ENCODE measurements at regions not wholly inside any gene's neighbourhood (a gene's known extent, or its start where the extent isn't known, plus 50 kb on each side); places are given as distances from the start of the nearest gene placed in this dataset.
"Not testable (repeated sequence)": the region's sequence is repeated elsewhere in the genome, so short reads cannot be mapped to it uniquely, and the experiment has no call there.

GRCh38 chr2:241985161-241985985 lies 115.8 kb downstream of the RTP5 start:
- not testable (repeated sequence) for H3K9me3 ChIP-seq (ENCODE audit: control insufficient read depth, insufficient read depth, low read length); H3K36me3 ChIP-seq (ENCODE audit: control insufficient read depth, insufficient read depth, low read length); H3K9ac ChIP-seq (ENCODE audit: low read depth, low read length); H3K4me3 ChIP-seq (ENCODE audit: low read depth, low read length); H3K27ac ChIP-seq (ENCODE audit: low read depth, low read length); H3K4me1 ChIP-seq (ENCODE audit: control insufficient read depth, insufficient read depth, low read length); H3K27me3 ChIP-seq (ENCODE audit: control insufficient read depth, insufficient read depth, low read length)

- H3K9ac ChIP-seq (ENCODE audit: low read depth, low read length) = no peak overlapping the region
- no peak overlapping the region for H3K4me3 ChIP-seq (ENCODE audit: low read depth, low read length)
- H3K4me1 ChIP-seq (ENCODE audit: control insufficient read depth, insufficient read depth, low read length) = no peaks in the 10 kb centered on the region
- no peaks in the 10 kb centered on the region for H3K36me3 ChIP-seq (ENCODE audit: control insufficient read depth, insufficient read depth, low read length)
- no peak overlapping the region for H3K27ac ChIP-seq (ENCODE audit: low read depth, low read length)
- peaks cover 3% of the 10 kb centered on the region; the same call in 1 of the 2 replicates for H3K9me3 ChIP-seq (ENCODE audit: control insufficient read depth, insufficient read depth, low read length)
- no peaks in the 10 kb centered on the region for H3K27me3 ChIP-seq (ENCODE audit: control insufficient read depth, insufficient read depth, low read length)
These were observed 116.4 kb downstream of the RTP5 start for GRCh38 chr2:241985986-241986329.

GRCh38 chr2:241986836-241987641 lies 117.5 kb downstream of the RTP5 start:
- Histone ChIP-seq H3K9ac (ENCODE audit: low read depth, low read length) (no peak overlapping the region), H3K4me3 (ENCODE audit: low read depth, low read length) (no peak overlapping the region), H3K36me3 (ENCODE audit: control insufficient read depth, insufficient read depth, low read length) (no peaks in the 10 kb centered on the region), H3K9me3 (ENCODE audit: control insufficient read depth, insufficient read depth, low read length) (peaks cover 3% of the 10 kb centered on the region; the same call in 1 of the 2 replicates), H3K4me1 (ENCODE audit: control insufficient read depth, insufficient read depth, low read length) (no peaks in the 10 kb centered on the region), H3K27ac (ENCODE audit: low read depth, low read length) (no peak overlapping the region), H3K27me3 (ENCODE audit: control insufficient read depth, insufficient read depth, low read length) (no peaks in the 10 kb centered on the region)

- H3K4me3 ChIP-seq (ENCODE audit: low read depth, low read length) = no peak overlapping the region
- no peaks in the 10 kb centered on the region for H3K4me1 ChIP-seq (ENCODE audit: control insufficient read depth, insufficient read depth, low read length)
- H3K27me3 ChIP-seq (ENCODE audit: control insufficient read depth, insufficient read depth, low read length) = no peaks in the 10 kb centered on the region
- no peaks in the 10 kb centered on the region for H3K36me3 ChIP-seq (ENCODE audit: control insufficient read depth, insufficient read depth, low read length)
- H3K9me3 ChIP-seq (ENCODE audit: control insufficient read depth, insufficient read depth, low read length) = peaks cover 3% of the 10 kb centered on the region; the same call in 1 of the 2 replicates
- no peak overlapping the region for H3K9ac ChIP-seq (ENCODE audit: low read depth, low read length)
- no peak overlapping the region for H3K27ac ChIP-seq (ENCODE audit: low read depth, low read length)
These were observed 118.2 kb downstream of the RTP5 start for GRCh38 chr2:241987726-241988125.

GRCh38 chr2:241988146-241988545 lies 118.6 kb downstream of the RTP5 start:
- Histone ChIP-seq H3K27me3 (ENCODE audit: control insufficient read depth, insufficient read depth, low read length) (no peaks in the 10 kb centered on the region), H3K27ac (ENCODE audit: low read depth, low read length) (no peak overlapping the region), H3K9me3 (ENCODE audit: control insufficient read depth, insufficient read depth, low read length) (peaks cover 3% of the 10 kb centered on the region; the same call in 1 of the 2 replicates), H3K4me1 (ENCODE audit: control insufficient read depth, insufficient read depth, low read length) (no peaks in the 10 kb centered on the region), H3K9ac (ENCODE audit: low read depth, low read length) (no peak overlapping the region), H3K36me3 (ENCODE audit: control insufficient read depth, insufficient read depth, low read length) (no peaks in the 10 kb centered on the region), H3K4me3 (ENCODE audit: low read depth, low read length) (no peak overlapping the region)

GRCh38 chr2:241989074-241989473 lies 119.5 kb downstream of the RTP5 start:
- no peak overlapping the region for H3K9ac ChIP-seq (ENCODE audit: low read depth, low read length)
- H3K4me1 ChIP-seq (ENCODE audit: control insufficient read depth, insufficient read depth, low read length) = no peaks in the 10 kb centered on the region
- no peaks in the 10 kb centered on the region for H3K36me3 ChIP-seq (ENCODE audit: control insufficient read depth, insufficient read depth, low read length)
- H3K27ac ChIP-seq (ENCODE audit: low read depth, low read length) = no peak overlapping the region
- peaks cover 3% of the 10 kb centered on the region; the same call in 1 of the 2 replicates for H3K9me3 ChIP-seq (ENCODE audit: control insufficient read depth, insufficient read depth, low read length)
- H3K27me3 ChIP-seq (ENCODE audit: control insufficient read depth, insufficient read depth, low read length) = no peaks in the 10 kb centered on the region
- H3K4me3 ChIP-seq (ENCODE audit: low read depth, low read length) = no peak overlapping the region

- Histone ChIP-seq H3K9ac (ENCODE audit: low read depth, low read length) (no peak overlapping the region), H3K36me3 (ENCODE audit: control insufficient read depth, insufficient read depth, low read length) (no peaks in the 10 kb centered on the region), H3K4me3 (ENCODE audit: low read depth, low read length) (no peak overlapping the region), H3K9me3 (ENCODE audit: control insufficient read depth, insufficient read depth, low read length) (peaks cover 3% of the 10 kb centered on the region; the same call in 1 of the 2 replicates), H3K27me3 (ENCODE audit: control insufficient read depth, insufficient read depth, low read length) (no peaks in the 10 kb centered on the region), H3K27ac (ENCODE audit: low read depth, low read length) (no peak overlapping the region), H3K4me1 (ENCODE audit: control insufficient read depth, insufficient read depth, low read length) (no peaks in the 10 kb centered on the region)
These were observed 120.9 kb downstream of the RTP5 start for GRCh38 chr2:241990466-241990865.

GRCh38 chr2:241991299-241991698 lies 121.8 kb downstream of the RTP5 start:
- Histone ChIP-seq H3K9ac (ENCODE audit: low read depth, low read length) (no peak overlapping the region), H3K27ac (ENCODE audit: low read depth, low read length) (no peak overlapping the region), H3K27me3 (ENCODE audit: control insufficient read depth, insufficient read depth, low read length) (no peaks in the 10 kb centered on the region), H3K36me3 (ENCODE audit: control insufficient read depth, insufficient read depth, low read length) (no peaks in the 10 kb centered on the region), H3K4me3 (ENCODE audit: low read depth, low read length) (no peak overlapping the region), H3K4me1 (ENCODE audit: control insufficient read depth, insufficient read depth, low read length) (no peaks in the 10 kb centered on the region), H3K9me3 (ENCODE audit: control insufficient read depth, insufficient read depth, low read length) (peaks cover 3% of the 10 kb centered on the region; the same call in 1 of the 2 replicates)

- no peak overlapping the region for H3K9ac ChIP-seq (ENCODE audit: low read depth, low read length)
- H3K36me3 ChIP-seq (ENCODE audit: control insufficient read depth, insufficient read depth, low read length) = no peaks in the 10 kb centered on the region
- H3K4me1 ChIP-seq (ENCODE audit: control insufficient read depth, insufficient read depth, low read length) = no peaks in the 10 kb centered on the region
- no peaks in the 10 kb centered on the region for H3K27me3 ChIP-seq (ENCODE audit: control insufficient read depth, insufficient read depth, low read length)
- H3K4me3 ChIP-seq (ENCODE audit: low read depth, low read length) = no peak overlapping the region
- H3K9me3 ChIP-seq (ENCODE audit: control insufficient read depth, insufficient read depth, low read length) = no peaks in the 10 kb centered on the region
- no peak overlapping the region for H3K27ac ChIP-seq (ENCODE audit: low read depth, low read length)
These were observed 123.2 kb downstream of the RTP5 start for GRCh38 chr2:241992753-241993152.

GRCh38 chr2:241993386-241994005 lies 124.0 kb downstream of the RTP5 start:
- no peaks in the 10 kb centered on the region for H3K4me1 ChIP-seq (ENCODE audit: control insufficient read depth, insufficient read depth, low read length)
- no peak overlapping the region for H3K4me3 ChIP-seq (ENCODE audit: low read depth, low read length)
- H3K9ac ChIP-seq (ENCODE audit: low read depth, low read length) = no peak overlapping the region
- H3K36me3 ChIP-seq (ENCODE audit: control insufficient read depth, insufficient read depth, low read length) = no peaks in the 10 kb centered on the region
- H3K9me3 ChIP-seq (ENCODE audit: control insufficient read depth, insufficient read depth, low read length) = no peaks in the 10 kb centered on the region
- no peaks in the 10 kb centered on the region for H3K27me3 ChIP-seq (ENCODE audit: control insufficient read depth, insufficient read depth, low read length)
- no peak overlapping the region for H3K27ac ChIP-seq (ENCODE audit: low read depth, low read length)

GRCh38 chr2:241994086-241994485 lies 124.6 kb downstream of the RTP5 start:
- no peak overlapping the region for H3K27ac ChIP-seq (ENCODE audit: low read depth, low read length)
- no peak overlapping the region for H3K4me3 ChIP-seq (ENCODE audit: low read depth, low read length)
- H3K9me3 ChIP-seq (ENCODE audit: control insufficient read depth, insufficient read depth, low read length) = no peaks in the 10 kb centered on the region
- no peak overlapping the region for H3K9ac ChIP-seq (ENCODE audit: low read depth, low read length)
- H3K36me3 ChIP-seq (ENCODE audit: control insufficient read depth, insufficient read depth, low read length) = no peaks in the 10 kb centered on the region
- no peaks in the 10 kb centered on the region for H3K4me1 ChIP-seq (ENCODE audit: control insufficient read depth, insufficient read depth, low read length)
- no peaks in the 10 kb centered on the region for H3K27me3 ChIP-seq (ENCODE audit: control insufficient read depth, insufficient read depth, low read length)

Measured in HUES48 (cell line).